Astrocyte (in vitro differentiated cells and primary cell): ENCODE measurements at regions not wholly inside any gene's neighbourhood (a gene's known extent, or its start where the extent isn't known, plus 50 kb on each side); places are given as distances from the start of the nearest gene placed in this dataset.

Experiments
- EZH2 ChIP-seq: IDR thresholded peaks from 2 replicates; pipeline ENCODE4 v1.6.1; 2012; ENCODE audit warnings: mild to moderate bottlenecking, low read length, inconsistent platforms; ENCODE audit not compliant: insufficient read depth
- TF ChIP-seq, protein P1 (sequence below): IDR thresholded peaks from 2 replicates; pipeline ENCODE4 v1.5.1; 2011; ENCODE audit warnings: low read depth, mild to moderate bottlenecking, inconsistent platforms, low read length, moderate library complexity; ENCODE audit not compliant: insufficient read depth

DNA sequence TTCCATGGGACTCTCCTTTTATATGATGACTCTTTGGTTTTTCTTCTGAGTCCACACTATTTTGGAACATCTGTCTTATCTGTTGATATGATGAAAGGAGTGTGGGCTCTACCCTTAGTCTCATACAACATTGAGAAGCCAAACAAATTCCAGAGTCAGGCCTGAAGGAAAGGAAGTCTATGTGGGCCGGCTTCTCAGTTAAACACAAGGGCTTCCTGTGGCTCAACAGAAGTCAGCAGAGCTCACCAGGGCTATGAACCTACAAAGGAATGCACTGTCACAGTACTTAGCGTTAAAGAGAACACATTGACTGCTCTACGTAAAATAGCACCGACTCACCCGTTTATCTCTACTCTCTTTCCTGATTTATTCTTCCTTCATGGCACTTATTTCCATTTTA is 641.0 kb upstream of the FRG1 start:
- TF ChIP-seq, protein P1, sequence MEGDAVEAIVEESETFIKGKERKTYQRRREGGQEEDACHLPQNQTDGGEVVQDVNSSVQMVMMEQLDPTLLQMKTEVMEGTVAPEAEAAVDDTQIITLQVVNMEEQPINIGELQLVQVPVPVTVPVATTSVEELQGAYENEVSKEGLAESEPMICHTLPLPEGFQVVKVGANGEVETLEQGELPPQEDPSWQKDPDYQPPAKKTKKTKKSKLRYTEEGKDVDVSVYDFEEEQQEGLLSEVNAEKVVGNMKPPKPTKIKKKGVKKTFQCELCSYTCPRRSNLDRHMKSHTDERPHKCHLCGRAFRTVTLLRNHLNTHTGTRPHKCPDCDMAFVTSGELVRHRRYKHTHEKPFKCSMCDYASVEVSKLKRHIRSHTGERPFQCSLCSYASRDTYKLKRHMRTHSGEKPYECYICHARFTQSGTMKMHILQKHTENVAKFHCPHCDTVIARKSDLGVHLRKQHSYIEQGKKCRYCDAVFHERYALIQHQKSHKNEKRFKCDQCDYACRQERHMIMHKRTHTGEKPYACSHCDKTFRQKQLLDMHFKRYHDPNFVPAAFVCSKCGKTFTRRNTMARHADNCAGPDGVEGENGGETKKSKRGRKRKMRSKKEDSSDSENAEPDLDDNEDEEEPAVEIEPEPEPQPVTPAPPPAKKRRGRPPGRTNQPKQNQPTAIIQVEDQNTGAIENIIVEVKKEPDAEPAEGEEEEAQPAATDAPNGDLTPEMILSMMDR = no peak
- TF ChIP-seq EZH2 = no peak
